ENCODE measurements at regions not wholly inside any gene's neighbourhood (a gene's known extent, or its start where the extent isn't known, plus 50 kb on each side); places are given as distances from the start of the nearest gene placed in this dataset.

- Histone ChIP-seq H3K14ac (replicated peaks; ENCODE audit: low read depth, low read length) (no peak overlapping the region), H3K18ac (ENCODE audit: low read depth, low read length) (no peak overlapping the region), H3K79me1 (ENCODE audit: low read depth in 1 of 2, low read length in 2 of 2) (no peaks in the 10 kb centered on the region), H4K91ac (ENCODE audit: insufficient read depth, low read depth, low read length) (no peak overlapping the region), H3K4me3 (ENCODE audit: insufficient read depth, low read depth, low read length) (no peak overlapping the region), H3K9ac (ENCODE audit: low read depth, low read length) (no peak overlapping the region), H3K9me3 (ENCODE audit: control insufficient read depth, insufficient read depth, low read length) (peaks cover 4% of the 10 kb centered on the region; the same call in 1 of the 2 replicates), H2AK5ac (ENCODE audit: low read depth, low read length) (no peak overlapping the region), H3K4me1 (ENCODE audit: control insufficient read depth, insufficient read depth, low read length) (no peaks in the 10 kb centered on the region), H3K36me3 (ENCODE audit: control insufficient read depth, insufficient read depth, low read length) (no peaks in the 10 kb centered on the region), H3K27me3 (ENCODE audit: control insufficient read depth, insufficient read depth, low read length) (no peaks in the 10 kb centered on the region), H4K5ac (ENCODE audit: low read depth, low read length) (no peak overlapping the region), H3K4ac (ENCODE audit: low read depth, low read length) (no peak overlapping the region), H2BK15ac (ENCODE audit: low read depth, low read length) (no peak overlapping the region), H2BK20ac (ENCODE audit: low read depth, low read length) (no peak overlapping the region), H3K4me2 (ENCODE audit: low read depth, low read length) (no peak overlapping the region), H2AK9ac (replicated peaks; ENCODE audit: low read depth, low read length, poor library complexity) (no peak overlapping the region), H3K27ac (ENCODE audit: insufficient read depth, low read length) (no peak overlapping the region), H3K56ac (ENCODE audit: extremely low read depth, insufficient read depth, low read length) (no peak overlapping the region), H3K23ac (ENCODE audit: low read depth, low read length) (no peak overlapping the region), H4K20me1 (ENCODE audit: insufficient read depth, low read length) (no peaks in the 10 kb centered on the region), H3K9me1 (ENCODE audit: insufficient read depth, low read length) (no peaks in the 10 kb centered on the region), H4K8ac (ENCODE audit: low read depth in 2 of 2, low read length in 2 of 2) (no peak overlapping the region), H2BK5ac (ENCODE audit: low read depth, low read length, poor library complexity, severe bottlenecking) (no peak overlapping the region), H2AFZ (replicated peaks; ENCODE audit: low read length, poor library complexity) (no peak overlapping the region), H2BK120ac (ENCODE audit: low read depth, low read length) (no peak overlapping the region)
- in situ Hi-C loops (cut with MboI; ENCODE audit: low sequenced_read_pairs): no loop called here
- ChIA-PET POLR2A (ENCODE audit: unreplicated experiment) (no interaction called here), CTCF (no interaction called here)
- no peak for TF ChIP-seq RAD21 (IDR thresholded peaks at IDR 0.05; ENCODE audit: low read length)
- BruUV-seq (replicated peaks): no TSS peak
- dilution Hi-C loops (cut with HindIII; ENCODE audit: low sequenced_read_pairs, unreplicated experiment): no loop called here
- ATAC-seq (ENCODE audit: low read depth) (no peak), DNase-seq (no peak)
- intact Hi-C loops (cut with micrococcal nuclease): no loop called here
- 74% methylated on average over 4 of the region's 11 CpGs; no CpG with 5 or more reads in 1 of the 2 experiments for WGBS, 2 experiments (ENCODE audit: extremely low coverage in 2 of 2, insufficient read length in 1 of 2)
These were observed 183.1 kb upstream of the CCL2 start for GRCh38 chr17:34071886-34072420.

Data from IMR-90 (cell line).